ENCODE measurements at regions not wholly inside any gene's neighbourhood (a gene's known extent, or its start where the extent isn't known, plus 50 kb on each side); places are given as distances from the start of the nearest gene placed in this dataset.
"Not testable (repeated sequence)": the region's sequence is repeated elsewhere in the genome, so short reads cannot be mapped to it uniquely, and the experiment has no call there.

GRCh38 chr4:158028381-158028780 is 144.4 kb downstream of the GASK1B start:
- H3K36me3 Mint-ChIP-seq; ATAC-seq; H3K27ac Mint-ChIP-seq; DNase-seq (ENCODE audit: low spot score in 2 of 2): not testable (repeated sequence)
- H3K9me3 Mint-ChIP-seq = peaks cover 14% of the 10 kb centered on the region in 2 donors

DNA sequence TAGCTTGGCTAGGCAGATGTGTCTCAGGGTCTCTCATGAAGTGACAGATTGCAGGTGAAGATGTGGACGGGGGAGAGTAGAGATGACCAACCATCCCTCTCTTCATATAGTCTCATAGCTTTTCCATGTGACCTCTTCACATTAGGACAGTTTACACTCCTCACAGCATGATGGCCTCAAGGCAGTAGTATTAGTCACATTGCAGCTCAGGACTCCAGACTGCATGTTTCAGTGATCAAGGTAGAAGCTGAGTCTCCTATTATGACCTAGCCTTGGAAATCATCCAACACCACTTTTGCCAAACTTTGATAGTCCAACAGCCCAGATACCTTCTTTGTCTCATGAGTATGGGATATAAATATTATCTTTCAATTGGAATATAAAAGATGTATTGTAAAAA is 147.7 kb downstream of the GASK1B start:
- Mint-ChIP-seq H3K9me3 (peaks cover 12 to 14% of the 10 kb centered on the region in 2 donors), H3K36me3 (no peaks in the 10 kb centered on the region), H3K27ac (no peak overlapping the region)
- ATAC-seq (no peak), DNase-seq (ENCODE audit: low spot score in 2 of 2) (no peak)

DNA sequence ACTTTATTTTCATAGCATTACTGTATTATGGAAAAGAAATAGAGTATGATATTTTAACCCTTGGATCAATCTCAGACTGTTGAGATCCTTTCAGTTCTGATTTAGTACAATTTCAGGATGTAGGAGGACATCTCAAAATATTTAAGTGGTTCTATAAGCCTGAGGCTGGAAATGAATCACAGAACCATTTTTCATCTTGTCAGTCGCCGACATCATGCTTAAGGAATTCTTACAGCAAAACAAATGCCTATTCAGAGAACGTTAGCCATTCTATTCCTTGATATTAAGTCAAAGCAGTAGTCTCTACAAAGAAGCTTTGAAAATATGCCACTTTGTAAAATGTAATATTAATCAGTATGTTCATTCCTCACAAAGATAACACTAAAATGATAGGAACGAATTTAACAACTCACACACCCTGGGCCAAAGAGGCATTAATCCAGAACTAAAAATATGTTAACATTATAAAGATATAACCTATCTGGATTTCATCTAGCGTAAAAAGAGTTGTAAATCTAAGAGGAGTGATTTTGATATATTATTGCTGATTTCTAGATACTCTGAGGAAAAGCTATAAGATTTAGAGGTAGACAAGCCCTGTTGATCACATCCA is 152.0 kb downstream of the GASK1B start:
- Mint-ChIP-seq H3K27ac (no peak overlapping the region), H3K9me3 (no peaks in the 10 kb centered on the region), H3K36me3 (no peaks in the 10 kb centered on the region)
- ATAC-seq = no peak
- no peak for DNase-seq (ENCODE audit: low spot score in 2 of 2)

DNA sequence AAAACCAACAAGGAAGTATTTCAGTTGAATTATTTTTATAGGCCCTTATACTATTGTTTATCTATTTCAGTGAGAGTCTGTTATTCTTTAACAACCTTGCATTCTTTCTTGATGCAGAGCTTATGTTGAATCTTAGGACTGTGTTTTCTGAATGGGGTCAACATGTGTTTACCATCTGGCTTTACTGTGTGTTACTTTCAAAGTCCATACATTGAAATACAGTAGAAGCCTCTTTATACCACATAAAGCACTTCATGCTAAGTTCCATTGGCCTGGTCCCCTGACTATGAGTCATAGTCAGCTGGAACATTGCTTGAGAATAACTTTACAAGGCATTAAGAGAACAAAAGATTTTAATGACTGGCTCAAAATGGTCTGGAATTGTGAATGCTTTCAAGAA is 152.6 kb downstream of the GASK1B start:
- no peak overlapping the region for H3K27ac Mint-ChIP-seq
- no peak for DNase-seq (ENCODE audit: low spot score in 2 of 2)
- H3K9me3 Mint-ChIP-seq = no peaks in the 10 kb centered on the region
- no peak for ATAC-seq
- no peaks in the 10 kb centered on the region for H3K36me3 Mint-ChIP-seq

DNA sequence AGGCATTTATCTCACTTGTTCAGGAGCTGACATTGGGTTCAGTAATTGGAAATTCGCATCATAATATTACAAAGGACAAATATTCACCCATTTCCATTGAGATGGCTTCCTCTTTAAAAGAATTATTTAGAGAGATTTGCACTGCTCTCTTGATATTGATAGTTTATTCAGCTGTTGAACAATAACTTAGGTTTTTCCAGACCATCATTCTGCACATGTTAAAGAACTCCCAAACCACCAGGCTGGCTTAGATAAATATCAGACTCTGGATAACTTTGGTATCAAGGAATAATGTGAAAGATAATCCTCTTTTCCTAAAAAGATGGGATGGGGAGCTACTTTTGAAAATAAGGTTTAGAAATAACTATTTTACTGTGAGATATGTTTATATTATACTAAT is 154.0 kb downstream of the GASK1B start:
- ATAC-seq = no peak
- Mint-ChIP-seq H3K27ac (no peak overlapping the region), H3K9me3 (no peaks in the 10 kb centered on the region), H3K36me3 (no peaks in the 10 kb centered on the region)
- DNase-seq (ENCODE audit: low spot score in 2 of 2) = no peak

- no peak overlapping the region for H3K27ac Mint-ChIP-seq
- DNase-seq (ENCODE audit: low spot score in 2 of 2) (no peak), ATAC-seq (no peak)
- no peaks in the 10 kb centered on the region for H3K36me3 Mint-ChIP-seq
- H3K9me3 Mint-ChIP-seq = no peaks in the 10 kb centered on the region
Observed at GRCh38 chr4:158018221-158018830, 154.5 kb downstream of the GASK1B start.

- Mint-ChIP-seq H3K9me3 (no peaks in the 10 kb centered on the region), H3K36me3 (no peaks in the 10 kb centered on the region), H3K27ac (no peak overlapping the region)
- ATAC-seq = no peak
- DNase-seq (ENCODE audit: low spot score in 2 of 2) = no peak
Observed at GRCh38 chr4:158016511-158016910, 156.3 kb downstream of the GASK1B start.

GRCh38 chr4:158015241-158015640 is 157.6 kb downstream of the GASK1B start:
- Mint-ChIP-seq H3K27ac (no peak overlapping the region), H3K36me3 (no peaks in the 10 kb centered on the region), H3K9me3 (no peaks in the 10 kb centered on the region)
- DNase-seq (ENCODE audit: low spot score in 2 of 2) = no peak
- no peak for ATAC-seq

DNA sequence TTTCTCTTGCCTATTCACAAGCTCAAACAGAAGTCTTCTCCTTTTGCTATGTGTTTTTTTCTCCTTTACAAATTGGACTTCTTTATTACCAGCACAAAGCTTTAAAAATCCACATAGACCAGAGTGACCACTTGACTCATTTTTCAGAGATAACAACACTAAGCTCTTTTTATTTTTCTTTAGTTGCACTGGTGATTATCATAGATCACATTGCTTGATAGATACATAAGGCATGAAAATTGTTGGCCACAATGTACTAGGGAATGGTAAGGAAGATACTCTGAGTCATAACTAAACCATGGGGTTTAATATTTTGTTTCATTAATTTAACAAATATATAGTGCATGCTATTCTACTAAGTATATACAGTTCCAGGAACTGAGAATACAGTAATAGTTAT is 159.0 kb downstream of the GASK1B start:
- Mint-ChIP-seq H3K36me3 (no peaks in the 10 kb centered on the region), H3K27ac (no peak overlapping the region), H3K9me3 (peaks cover 0 to 2% of the 10 kb centered on the region in 2 donors)
- no peak for DNase-seq (ENCODE audit: low spot score in 2 of 2)
- no peak for ATAC-seq

GRCh38 chr4:158010361-158010760 is 162.5 kb downstream of the GASK1B start:
- Mint-ChIP-seq H3K9me3 (peaks cover 0 to 6% of the 10 kb centered on the region in 2 donors), H3K27ac (no peak overlapping the region), H3K36me3 (no peaks in the 10 kb centered on the region)
- ATAC-seq (no peak), DNase-seq (ENCODE audit: low spot score in 2 of 2) (no peak)

- no peak for DNase-seq (ENCODE audit: low spot score in 2 of 2)
- no peak overlapping the region for H3K27ac Mint-ChIP-seq
- ATAC-seq = no peak
- H3K9me3 Mint-ChIP-seq = peaks cover 0 to 6% of the 10 kb centered on the region in 2 donors
- H3K36me3 Mint-ChIP-seq = no peaks in the 10 kb centered on the region
Observed at GRCh38 chr4:158008551-158009218, 164.1 kb downstream of the GASK1B start.

- Mint-ChIP-seq H3K27ac (no peak overlapping the region), H3K9me3 (peaks cover 0 to 6% of the 10 kb centered on the region in 2 donors), H3K36me3 (no peaks in the 10 kb centered on the region)
- DNase-seq (ENCODE audit: low spot score in 2 of 2) (no peak), ATAC-seq (no peak)
Observed at GRCh38 chr4:158007566-158007965, 165.3 kb downstream of the GASK1B start.

DNA sequence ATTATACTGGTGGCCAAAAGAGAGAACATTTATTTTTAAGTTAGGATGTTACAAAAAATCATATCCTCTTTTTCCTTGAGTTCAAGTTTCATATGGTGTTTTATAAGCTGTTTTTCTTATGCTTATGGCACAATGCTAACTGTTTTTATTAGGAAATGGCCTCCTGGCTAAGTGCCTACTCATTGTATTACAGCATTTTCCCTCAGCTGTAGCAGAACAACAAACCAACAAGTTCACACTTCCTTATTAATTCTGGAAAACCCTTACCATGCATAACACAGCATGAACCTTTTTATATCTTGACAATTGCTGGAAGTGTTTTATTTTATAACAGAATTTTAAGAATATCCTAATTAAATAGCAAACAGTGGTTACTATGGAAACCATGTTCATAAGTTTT is 165.8 kb downstream of the GASK1B start:
- no peaks in the 10 kb centered on the region for H3K36me3 Mint-ChIP-seq
- DNase-seq (ENCODE audit: low spot score in 2 of 2) (no peak), ATAC-seq (no peak)
- peaks cover 0 to 6% of the 10 kb centered on the region in 2 donors for H3K9me3 Mint-ChIP-seq
- no peak overlapping the region for H3K27ac Mint-ChIP-seq

GRCh38 chr4:158005021-158005420 is 167.8 kb downstream of the GASK1B start:
- DNase-seq (ENCODE audit: low spot score in 2 of 2) (no peak), ATAC-seq (no peak)
- Mint-ChIP-seq H3K36me3 (no peaks in the 10 kb centered on the region), H3K27ac (no peak overlapping the region), H3K9me3 (peaks cover 0 to 6% of the 10 kb centered on the region in 2 donors)

- no peak overlapping the region for H3K27ac Mint-ChIP-seq
- H3K36me3 Mint-ChIP-seq = no peaks in the 10 kb centered on the region
- ATAC-seq = no peak
- no peak for DNase-seq (ENCODE audit: low spot score in 2 of 2)
- peaks cover 0 to 6% of the 10 kb centered on the region in 2 donors for H3K9me3 Mint-ChIP-seq
Observed at GRCh38 chr4:158004101-158004500, 168.7 kb downstream of the GASK1B start.

- Mint-ChIP-seq H3K9me3 (no peaks in the 10 kb centered on the region), H3K36me3 (no peaks in the 10 kb centered on the region), H3K27ac (no peak overlapping the region)
- ATAC-seq = no peak
- no peak for DNase-seq (ENCODE audit: low spot score in 2 of 2)
Observed at GRCh38 chr4:158003212-158003611, 169.6 kb downstream of the GASK1B start.

DNA sequence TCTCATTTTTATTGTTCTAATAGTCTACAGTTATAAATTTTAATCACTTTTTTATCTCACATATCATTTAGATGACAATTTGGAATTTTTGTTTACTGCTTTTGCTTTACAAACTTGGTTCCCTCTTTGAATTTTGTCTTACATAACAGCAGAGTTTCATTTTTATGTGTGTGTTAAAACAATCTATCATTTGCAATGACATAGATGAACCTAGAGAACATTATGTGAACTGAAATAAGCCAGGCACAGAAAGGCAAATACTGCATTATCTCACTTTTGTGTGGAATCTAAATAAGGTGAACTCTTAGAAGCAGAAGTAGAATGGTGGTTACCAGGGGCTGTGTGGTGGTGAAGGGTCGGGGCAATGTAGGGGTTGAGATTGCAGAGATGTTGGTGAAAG is 170.7 kb downstream of the GASK1B start:
- H3K9me3 Mint-ChIP-seq = no peaks in the 10 kb centered on the region
- ATAC-seq (no peak), DNase-seq (ENCODE audit: low spot score in 2 of 2) (no peak)
- H3K36me3 Mint-ChIP-seq = no peaks in the 10 kb centered on the region
- H3K27ac Mint-ChIP-seq = no peak overlapping the region

- Mint-ChIP-seq H3K27ac (no peak overlapping the region), H3K36me3 (no peaks in the 10 kb centered on the region), H3K9me3 (no peaks in the 10 kb centered on the region)
- DNase-seq (ENCODE audit: low spot score in 2 of 2) (no peak), ATAC-seq (no peak)
Observed at GRCh38 chr4:158001756-158002155, 171.1 kb downstream of the GASK1B start.
